HepG2 (cell line): ENCODE measurements at regions not wholly inside any gene's neighbourhood (a gene's known extent, or its start where the extent isn't known, plus 50 kb on each side); places are given as distances from the start of the nearest gene placed in this dataset.

Experiments used
- CTCF ChIP-seq: sonication (generic); formaldehyde crosslinking; IDR thresholded peaks from 2 replicates; pipeline ENCODE4 v1.5.0; 2020; ENCODE audit warnings: mild to moderate bottlenecking, missing genetic modification reagents, moderate library complexity
- ETV5 ChIP-seq: IDR thresholded peaks from 2 replicates; pipeline ENCODE4 v1.6.1; 2018; ENCODE audit warnings: missing biosample characterization, missing genetic modification reagents, inconsistent platforms, borderline replicate concordance
- HOXD1 ChIP-seq: sonication (generic); formaldehyde crosslinking; IDR thresholded peaks from 2 replicates; pipeline ENCODE4 v1.5.0; 2020; ENCODE audit warnings: missing genetic modification reagents
- POLR2A ChIP-seq, 2 experiments: IDR thresholded peaks; 2 replicates each; pipeline ENCODE4 v1.6.1; 2011; ENCODE audit warnings: low read depth in 2 of 2, low read length in 2 of 2, mild to moderate bottlenecking in 1 of 2, moderate library complexity in 1 of 2; ENCODE audit not compliant: insufficient read depth in 1 of 2
- POLR2AphosphoS5 ChIP-seq: IDR thresholded peaks from 2 replicates; pipeline ENCODE4 v1.6.1; 2012; ENCODE audit warnings: low read depth, low read length
- RAD21 ChIP-seq: fragments of 450-650 bp; formaldehyde crosslinking; IDR thresholded peaks from 2 replicates; pipeline ENCODE4 v1.5.0; 2020; ENCODE audit warnings: mild to moderate bottlenecking
- SSRP1 ChIP-seq: IDR thresholded peaks from 2 replicates; pipeline ENCODE4 v1.6.1; 2016; ENCODE audit warnings: control low read depth
- UBTF ChIP-seq: sonication (generic); formaldehyde crosslinking; IDR thresholded peaks from 2 replicates; pipeline ENCODE4 v1.4.0; 2020; ENCODE audit warnings: mild to moderate bottlenecking, missing genetic modification reagents
- ZNF232 ChIP-seq: sonication (generic); formaldehyde crosslinking; IDR thresholded peaks from 2 replicates; pipeline ENCODE4 v1.4.0; 2020; ENCODE audit warnings: missing genetic modification reagents, borderline replicate concordance
- ZNF704 ChIP-seq: sonication (generic); formaldehyde crosslinking; IDR thresholded peaks from 2 replicates; pipeline ENCODE4 v1.8.1; 2023; ENCODE audit warnings: mild to moderate bottlenecking, inconsistent platforms, moderate library complexity, missing genetic modification reagents, borderline replicate concordance

- TF ChIP-seq ZNF704 (CRISPR knock-in tag) (no peak), ZNF232 (CRISPR knock-in tag) (no peak), ETV5 (CRISPR knock-in tag) (no peak), POLR2A (IDR thresholded peaks at IDR 0.05; ENCODE audit: insufficient read depth in 1 of 2, low read depth in 2 of 2, low read length in 2 of 2) (no peak), SSRP1 (no peak), POLR2AphosphoS5 (no peak), RAD21 (CRISPR knock-in tag) (no peak), UBTF (CRISPR knock-in tag) (no peak), HOXD1 (CRISPR knock-in tag) (no peak), CTCF (CRISPR knock-in tag) (no peak)
Observed at GRCh38 chr4:84100071-84100470, 399.0 kb downstream of the NKX6-1 start.
